Panc1 (cell line): ENCODE measurements at regions not wholly inside any gene's neighbourhood (a gene's known extent, or its start where the extent isn't known, plus 50 kb on each side); places are given as distances from the start of the nearest gene placed in this dataset.

Source experiments
- ATAC-seq: fragments of 200-7000 bp; cut with Tn5 transposase; 2 replicates; pipeline ENCODE4 v1.9.1; 2020; ENCODE audit warnings: mild to moderate bottlenecking, moderate library complexity
- BruUV-seq: library from RNA; stranded (reverse); fragments of 400-500 nt; replicated peaks from 2 replicates; lab custom pipeline; 2021; lab: Mats Ljungman, UMichigan
- CTCF ChIA-PET: fragments of 300-600 bp; sonication (Branson Sonifier 250); formaldehyde crosslinking; loops from one replicate; lab custom pipeline; 2022; ENCODE audit warnings: antibody characterized with exemption; lab: Charles Lee
- POLR2A ChIA-PET: fragments of 300-600 bp; sonication (Branson Sonifier 250); formaldehyde crosslinking; loops from one replicate; lab custom pipeline; 2022; ENCODE audit warnings: antibody characterized with exemption; lab: Charles Lee
- DNase-seq: peaks from one replicate; pipeline ENCODE4 v3.0.0-alpha.2; 2010; ENCODE audit warnings: low read depth, low spot score
- H3K27ac ChIP-seq: 2 replicates; pipeline ENCODE4 v1.5.1; 2011; ENCODE audit warnings: mild to moderate bottlenecking, low read length, inconsistent platforms
- H3K27me3 ChIP-seq: fragments of 200-500 bp; sonication (Bioruptor generic); 2 replicates; pipeline ENCODE4 v1.6.0; 2014; ENCODE audit warnings: low read length, inconsistent platforms; ENCODE audit not compliant: control insufficient read depth, insufficient read depth
- H3K36me3 ChIP-seq: fragments of 200-500 bp; sonication (Bioruptor generic); 2 replicates; pipeline ENCODE4 v1.5.1; 2014; ENCODE audit warnings: inconsistent platforms, mild to moderate bottlenecking, low read length, moderate library complexity; ENCODE audit not compliant: control insufficient read depth, insufficient read depth
- H3K4me1 ChIP-seq: 2 replicates; pipeline ENCODE4 v1.5.1; 2011; ENCODE audit warnings: inconsistent platforms, mild to moderate bottlenecking, low read length, moderate library complexity; ENCODE audit not compliant: control insufficient read depth, insufficient read depth
- H3K4me3 ChIP-seq, 2 experiments: 2 replicates each; pipeline ENCODE4 v1.5.1; 2011 to 2012; ENCODE audit warnings: low read depth in 2 of 2, low read length in 2 of 2, mild to moderate bottlenecking in 2 of 2, inconsistent platforms in 1 of 2, moderate library complexity in 1 of 2
- H3K9me3 ChIP-seq: fragments of 200-500 bp; sonication (Bioruptor generic); 2 replicates; pipeline ENCODE4 v1.5.1; 2014; ENCODE audit warnings: low read depth, mild to moderate bottlenecking, inconsistent platforms, low read length, moderate library complexity; ENCODE audit not compliant: control insufficient read depth, insufficient read depth
- CTCF ChIP-seq: fragments of 450-650 bp; IDR thresholded peaks from 2 replicates; pipeline ENCODE4 v1.5.1; 2017; ENCODE audit warnings: mild to moderate bottlenecking
- POLR2AphosphoS5 ChIP-seq: IDR thresholded peaks from 2 replicates; pipeline ENCODE4 v1.6.1; 2012; ENCODE audit warnings: mild to moderate bottlenecking, low read depth, low read length, moderate library complexity
- REST ChIP-seq, 2 experiments: IDR thresholded peaks; 2 replicates each; pipeline ENCODE4 v1.6.1; 2011 to 2012; ENCODE audit warnings: low read depth in 2 of 2, control low read depth in 1 of 2, low read length in 1 of 2, mild to moderate bottlenecking in 1 of 2, moderate library complexity in 1 of 2; ENCODE audit not compliant: insufficient read depth in 1 of 2
- SIN3A ChIP-seq: IDR thresholded peaks from 2 replicates; pipeline ENCODE4 v1.6.1; 2012; ENCODE audit warnings: low read depth, mild to moderate bottlenecking, low read length, moderate library complexity, borderline replicate concordance; ENCODE audit not compliant: insufficient read depth
- TCF7L2 ChIP-seq: IDR thresholded peaks from 2 replicates; pipeline ENCODE4 v1.6.1; 2011; ENCODE audit warnings: mild to moderate bottlenecking, low read depth, low read length, inconsistent platforms
- in situ Hi-C: cut with HindIII; loops from 2 replicates; pipeline ENCODE4 v1.10.0; 2016; ENCODE audit warnings: low sequenced_read_pairs, low pct_unique_long_range_greater_than_20kb
- intact Hi-C: fragments of 100-400 bp; cut with micrococcal nuclease; formaldehyde crosslinking; loops from one replicate; pipeline ENCODE4 v1.10.0; 2022; ENCODE audit not compliant: unreplicated experiment

DNA sequence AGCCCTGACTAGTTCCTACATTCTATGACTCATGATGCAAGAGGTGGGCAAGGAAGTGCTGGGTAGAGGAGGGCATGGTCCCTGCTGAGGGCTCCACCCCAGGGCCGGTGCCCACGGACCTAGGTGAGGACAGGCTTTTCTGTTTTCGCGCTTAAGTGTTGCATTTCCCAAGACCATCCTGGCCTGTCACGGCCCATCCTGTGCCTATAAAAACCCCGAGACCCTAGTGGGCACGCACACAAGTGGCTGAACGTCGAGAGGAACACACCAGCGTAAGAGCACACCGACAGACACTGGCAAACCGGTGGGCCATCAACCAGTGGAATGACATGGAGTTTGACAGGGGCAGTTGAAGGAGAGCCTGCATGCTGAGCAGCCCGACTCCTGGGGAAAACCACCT is 680.7 kb upstream of the GHITM start:
- ChIA-PET POLR2A (no interaction called here), CTCF (no interaction called here)
- DNase-seq = no peak
- H3K27me3 ChIP-seq = no peaks in the 10 kb centered on the region
- no peaks in the 10 kb centered on the region for H3K4me1 ChIP-seq
- TF ChIP-seq TCF7L2 (no peak), SIN3A (no peak)
- no peaks in the 10 kb centered on the region for H3K9me3 ChIP-seq
- H3K27ac ChIP-seq = no peak overlapping the region
- intact Hi-C loops (no loop called here), in situ Hi-C loops (no loop called here)
- ATAC-seq = no peak
- BruUV-seq = no TSS peak
- no peaks in the 10 kb centered on the region for H3K36me3 ChIP-seq
- H3K4me3 ChIP-seq = no peak overlapping the region

DNA sequence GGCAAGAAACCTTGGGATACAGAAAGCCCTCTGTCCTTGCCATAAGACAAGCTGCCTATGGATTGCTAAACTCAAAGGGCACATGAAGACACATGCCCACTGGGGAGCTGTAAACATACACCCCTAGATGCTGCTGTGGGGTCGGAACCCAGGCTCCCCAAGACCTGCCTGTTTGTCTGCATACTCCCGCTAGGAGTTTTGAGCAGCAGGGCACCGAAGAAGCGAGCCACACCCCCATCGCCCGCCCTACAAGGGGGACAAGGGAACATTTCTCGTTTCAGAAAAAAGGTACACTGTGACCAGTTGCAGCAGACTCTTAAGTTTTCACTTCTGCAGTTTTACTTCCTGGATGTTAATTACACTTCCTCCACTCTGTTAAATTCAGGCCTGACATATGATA is 680.2 kb upstream of the GHITM start:
- BruUV-seq = no TSS peak
- Histone ChIP-seq H3K27me3 (no peaks in the 10 kb centered on the region), H3K4me1 (no peaks in the 10 kb centered on the region), H3K4me3 (no peak overlapping the region), H3K9me3 (no peaks in the 10 kb centered on the region), H3K36me3 (no peaks in the 10 kb centered on the region), H3K27ac (no peak overlapping the region)
- no peak for TF ChIP-seq SIN3A
- TF ChIP-seq REST (IDR thresholded peaks at IDR 0.05; ENCODE audit: insufficient read depth in 1 of 2, low read depth in 2 of 2, low read length in 1 of 2) = no peak
- TF ChIP-seq CTCF = no peak
- no peak for TF ChIP-seq TCF7L2
- TF ChIP-seq POLR2AphosphoS5 = no peak
- ATAC-seq = no peak
- no peak for DNase-seq
- in situ Hi-C loops (no loop called here), intact Hi-C loops (no loop called here)
- ChIA-PET CTCF (no interaction called here), POLR2A (no interaction called here)

GRCh38 chr10:83469728-83470331 is 669.5 kb upstream of the GHITM start:
- DNase-seq (no peak), ATAC-seq (no peak)
- BruUV-seq = no TSS peak
- Histone ChIP-seq H3K9me3 (no peaks in the 10 kb centered on the region), H3K27ac (no peak overlapping the region), H3K4me3 (no peak overlapping the region), H3K4me1 (no peaks in the 10 kb centered on the region), H3K36me3 (no peaks in the 10 kb centered on the region), H3K27me3 (no peaks in the 10 kb centered on the region)
- intact Hi-C loops = no loop called here
- POLR2A ChIA-PET = no interaction called here
- TF ChIP-seq TCF7L2 = no peak
- TF ChIP-seq SIN3A = no peak
- no peak for TF ChIP-seq CTCF
- no peak for TF ChIP-seq REST (IDR thresholded peaks at IDR 0.05; ENCODE audit: insufficient read depth in 1 of 2, low read depth in 2 of 2, low read length in 1 of 2)
- TF ChIP-seq POLR2AphosphoS5 = no peak
- in situ Hi-C loops = no loop called here
- CTCF ChIA-PET = no interaction called here
